ENCODE measurements at regions not wholly inside any gene's neighbourhood (a gene's known extent, or its start where the extent isn't known, plus 50 kb on each side); places are given as distances from the start of the nearest gene placed in this dataset.
"Not testable (repeated sequence)": the region's sequence is repeated elsewhere in the genome, so short reads cannot be mapped to it uniquely, and the experiment has no call there.

DNA sequence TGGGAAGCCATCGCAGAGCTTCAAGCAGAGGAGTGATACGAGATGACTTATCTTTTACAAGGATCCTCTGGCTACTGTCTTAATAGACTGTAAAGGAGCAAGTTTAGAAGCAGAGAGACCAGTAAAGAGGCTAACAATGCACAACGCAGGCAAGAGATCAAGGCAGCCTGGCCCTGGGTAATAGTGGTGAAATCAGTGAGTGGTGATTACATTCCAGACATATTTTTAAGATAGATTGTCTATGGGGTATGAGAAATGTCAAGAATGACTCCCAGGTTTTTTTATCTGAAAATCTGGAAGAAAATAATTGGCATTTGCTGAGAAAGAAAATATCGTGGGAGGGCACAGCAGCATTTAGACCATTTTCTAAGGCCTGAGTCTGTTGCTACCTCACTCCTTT is 213.6 kb upstream of the HTR1E start:
- Mint-ChIP-seq H3K4me1 (ENCODE audit: low read depth in 2 of 2) (no peaks in the 10 kb centered on the region), H3K27ac (no peak overlapping the region), H3K27me3 (no peaks in the 10 kb centered on the region), H3K9me3 (peaks cover 10 to 14% of the 10 kb centered on the region in 2 donors), H3K4me3 (no peak overlapping the region), H3K36me3 (ENCODE audit: insufficient read depth) (no peaks in the 10 kb centered on the region)
- DNase-seq: no peak
- ATAC-seq (replicated peaks): no peak

DNA sequence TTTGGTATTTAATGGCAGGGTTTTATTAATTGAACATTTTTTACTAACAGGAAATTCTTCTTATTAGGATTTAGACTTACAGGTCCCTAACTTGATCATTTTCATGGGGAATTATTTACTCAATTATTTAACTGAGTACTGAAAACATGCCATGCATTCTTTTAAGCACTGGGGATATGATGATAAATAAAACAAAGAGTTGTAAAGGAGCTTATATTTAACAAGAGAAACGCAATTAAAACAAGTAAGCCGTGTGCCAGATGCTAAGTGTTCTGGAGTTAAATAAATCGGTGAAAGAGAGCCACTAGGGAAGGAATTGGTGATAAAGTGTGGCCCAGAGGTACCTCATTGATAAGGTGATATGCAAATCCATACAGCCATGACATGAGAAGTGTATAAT is 214.2 kb upstream of the HTR1E start:
- Mint-ChIP-seq H3K27me3 (no peaks in the 10 kb centered on the region), H3K4me3 (no peak overlapping the region), H3K9me3 (peaks cover 8 to 14% of the 10 kb centered on the region in 2 donors), H3K27ac (no peak overlapping the region), H3K36me3 (ENCODE audit: insufficient read depth) (no peaks in the 10 kb centered on the region), H3K4me1 (ENCODE audit: low read depth in 2 of 2) (no peaks in the 10 kb centered on the region)
- no peak for DNase-seq
- no peak for ATAC-seq (replicated peaks)

DNA sequence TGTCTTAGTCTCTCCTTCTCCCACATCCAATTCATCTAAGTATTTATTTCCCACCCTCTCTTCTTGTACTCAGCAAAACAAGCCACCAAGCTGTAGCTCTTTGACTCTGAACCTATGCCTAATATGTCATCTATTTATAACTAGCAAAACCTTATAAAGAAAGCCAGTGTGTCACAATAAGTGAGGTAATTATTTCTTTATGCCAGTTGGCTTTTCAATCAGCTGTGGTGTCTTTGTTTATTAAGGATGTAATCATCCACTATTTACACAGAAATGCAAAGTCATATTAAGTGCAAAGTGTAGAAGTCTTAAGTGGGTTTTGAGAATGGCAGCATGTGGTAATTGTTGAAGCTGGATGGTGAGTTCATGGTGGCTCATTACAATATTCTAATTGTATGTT is 215.2 kb upstream of the HTR1E start:
- Mint-ChIP-seq H3K27me3 (no peaks in the 10 kb centered on the region), H3K27ac (no peak overlapping the region), H3K4me1 (ENCODE audit: low read depth in 2 of 2) (no peaks in the 10 kb centered on the region), H3K36me3 (ENCODE audit: insufficient read depth) (no peaks in the 10 kb centered on the region), H3K4me3 (no peak overlapping the region), H3K9me3 (peaks cover 8 to 14% of the 10 kb centered on the region in 2 donors)
- DNase-seq: no peak
- ATAC-seq (replicated peaks): no peak

DNA sequence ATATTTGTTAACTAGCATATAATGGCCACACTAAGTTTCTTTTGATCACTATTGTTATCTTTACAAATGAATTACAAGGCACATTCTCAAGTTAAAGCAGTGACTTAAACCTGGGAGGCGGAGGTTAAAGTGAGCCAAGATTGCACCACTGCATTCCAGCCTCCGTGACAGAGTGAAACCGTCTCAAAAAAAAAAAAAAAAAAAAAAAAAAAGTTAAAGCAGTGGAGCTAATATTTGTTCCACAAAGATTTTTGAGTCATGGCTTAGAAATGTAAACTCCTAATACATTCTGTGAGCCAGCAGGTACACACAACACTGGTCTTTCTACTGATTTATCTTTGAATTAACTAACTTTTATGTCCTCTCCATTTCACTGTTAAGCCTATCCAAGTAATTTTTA is 221.7 kb upstream of the HTR1E start:
- no peaks in the 10 kb centered on the region for H3K36me3 Mint-ChIP-seq (ENCODE audit: insufficient read depth)
- ATAC-seq (replicated peaks): no peak

DNA sequence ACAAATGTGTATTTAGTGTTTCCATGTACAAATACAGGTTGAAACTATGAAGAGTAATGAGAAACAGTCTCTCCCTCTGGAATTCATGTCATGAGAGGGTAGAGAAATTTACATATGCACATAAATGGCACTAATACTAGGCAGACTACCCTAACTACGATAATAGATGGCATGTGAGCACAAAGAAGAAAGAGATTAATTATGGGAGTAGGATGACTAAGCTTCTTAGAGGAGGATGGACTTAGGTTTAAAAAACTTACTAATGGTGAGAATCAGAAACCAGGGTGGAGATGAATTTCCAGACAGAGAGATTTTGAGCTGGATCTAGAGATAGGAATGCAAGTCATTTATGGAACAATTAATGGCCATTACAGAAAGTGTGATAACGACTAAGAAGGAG is 225.3 kb upstream of the HTR1E start:
- H3K4me3 Mint-ChIP-seq: no peak overlapping the region
- H3K36me3 Mint-ChIP-seq (ENCODE audit: insufficient read depth): no peaks in the 10 kb centered on the region
- no peaks in the 10 kb centered on the region for H3K27me3 Mint-ChIP-seq
- H3K4me1 Mint-ChIP-seq (ENCODE audit: low read depth in 2 of 2): no peaks in the 10 kb centered on the region
- ATAC-seq (replicated peaks): no peak
- no peak for DNase-seq
- peaks cover 4 to 18% of the 10 kb centered on the region in 2 donors for H3K9me3 Mint-ChIP-seq
- H3K27ac Mint-ChIP-seq: no peak overlapping the region

More for the DNA sequence above, 221.7 kb upstream of the HTR1E start:
- no peak for DNase-seq
- peaks cover 5 to 18% of the 10 kb centered on the region in 2 donors for H3K9me3 Mint-ChIP-seq
- H3K27me3 Mint-ChIP-seq: no peaks in the 10 kb centered on the region
- H3K27ac Mint-ChIP-seq: no peak overlapping the region
- no peaks in the 10 kb centered on the region for H3K4me1 Mint-ChIP-seq (ENCODE audit: low read depth in 2 of 2)
- no peak overlapping the region for H3K4me3 Mint-ChIP-seq

DNA sequence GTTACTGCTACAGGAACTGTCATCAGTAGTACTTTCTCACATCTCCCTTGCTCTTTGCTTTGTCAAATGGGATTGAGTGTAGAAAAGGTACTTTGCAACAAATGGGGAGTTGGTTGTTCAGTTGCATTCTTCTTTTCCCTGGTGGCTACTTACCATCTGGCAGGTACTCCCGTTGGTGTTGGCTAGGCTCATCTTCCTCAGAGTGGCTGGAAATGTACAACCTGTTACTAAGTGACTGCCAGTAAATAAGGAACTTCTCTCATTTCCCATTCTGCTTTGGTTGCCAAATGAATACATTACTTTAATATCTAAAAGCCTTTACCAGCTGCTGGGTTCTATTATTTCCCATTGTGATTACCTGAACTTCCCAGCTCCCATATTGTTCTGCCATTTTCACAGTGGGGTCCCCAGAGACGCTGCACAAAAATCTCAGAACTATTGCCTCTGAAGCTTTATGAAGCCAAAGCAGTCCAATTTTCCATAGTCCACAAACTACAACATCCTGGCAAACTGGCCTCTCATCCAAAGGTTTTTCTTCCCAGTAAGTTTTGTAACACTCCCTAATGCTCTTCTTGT is 229.7 kb upstream of the HTR1E start:
- no peak for ATAC-seq (replicated peaks)
- Mint-ChIP-seq H3K27ac (no peak overlapping the region), H3K4me3 (no peak overlapping the region), H3K9me3 (peaks cover 8 to 18% of the 10 kb centered on the region in 2 donors), H3K27me3 (no peaks in the 10 kb centered on the region), H3K36me3 (ENCODE audit: insufficient read depth) (no peaks in the 10 kb centered on the region), H3K4me1 (ENCODE audit: low read depth in 2 of 2) (no peaks in the 10 kb centered on the region)
- no peak for DNase-seq

DNA sequence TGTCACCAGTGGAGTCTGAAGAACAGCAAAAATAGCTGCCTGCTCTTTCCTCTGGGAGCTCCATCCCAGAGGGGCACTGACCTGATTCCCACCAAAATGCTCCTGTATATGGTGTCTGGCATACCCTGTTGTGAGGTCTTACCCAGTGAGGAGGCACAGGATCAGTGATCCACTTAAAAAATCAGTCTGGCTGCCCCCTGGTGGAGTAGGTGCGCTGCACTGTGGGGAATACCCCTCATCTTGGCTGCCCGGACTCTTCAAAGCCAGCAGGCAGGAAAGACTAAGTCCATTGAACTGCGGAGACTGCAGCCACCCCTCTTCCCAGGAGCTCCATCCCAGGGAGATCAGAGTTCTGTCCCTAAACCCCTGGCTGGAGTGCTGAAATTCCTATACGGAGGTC is 230.9 kb upstream of the HTR1E start:
- Mint-ChIP-seq H3K9me3 (peaks cover 8 to 18% of the 10 kb centered on the region in 2 donors), H3K4me1 (ENCODE audit: low read depth in 2 of 2) (no peaks in the 10 kb centered on the region), H3K4me3 (no peak overlapping the region)

DNA sequence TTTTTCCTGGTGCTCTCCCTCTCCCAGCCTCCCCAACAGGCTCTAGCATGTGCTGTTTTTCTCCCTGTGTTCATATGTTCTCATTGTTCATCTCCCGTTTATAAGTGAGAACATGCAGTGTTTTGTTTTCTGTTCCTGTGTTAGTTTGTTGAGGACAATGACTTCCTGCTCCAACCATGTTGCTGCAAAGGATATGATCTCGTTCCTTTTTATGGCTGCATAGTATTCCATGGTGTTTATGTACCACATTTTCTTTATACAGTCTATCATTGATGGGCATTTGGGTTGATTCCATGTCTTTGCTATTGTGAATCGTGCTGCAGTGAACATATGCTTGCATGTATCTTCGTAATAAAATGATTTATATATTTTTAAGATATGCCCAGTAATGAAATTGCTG is 236.1 kb upstream of the HTR1E start:
- H3K27ac Mint-ChIP-seq; H3K36me3 Mint-ChIP-seq (ENCODE audit: insufficient read depth); H3K4me3 Mint-ChIP-seq; H3K27me3 Mint-ChIP-seq; ATAC-seq (replicated peaks); DNase-seq; H3K4me1 Mint-ChIP-seq (ENCODE audit: low read depth in 2 of 2); H3K9me3 Mint-ChIP-seq: not testable (repeated sequence)

More for the DNA sequence above, 230.9 kb upstream of the HTR1E start:
- no peaks in the 10 kb centered on the region for H3K27me3 Mint-ChIP-seq
- no peak for DNase-seq
- H3K36me3 Mint-ChIP-seq (ENCODE audit: insufficient read depth): no peaks in the 10 kb centered on the region
- no peak overlapping the region for H3K27ac Mint-ChIP-seq
- ATAC-seq (replicated peaks): no peak

DNA sequence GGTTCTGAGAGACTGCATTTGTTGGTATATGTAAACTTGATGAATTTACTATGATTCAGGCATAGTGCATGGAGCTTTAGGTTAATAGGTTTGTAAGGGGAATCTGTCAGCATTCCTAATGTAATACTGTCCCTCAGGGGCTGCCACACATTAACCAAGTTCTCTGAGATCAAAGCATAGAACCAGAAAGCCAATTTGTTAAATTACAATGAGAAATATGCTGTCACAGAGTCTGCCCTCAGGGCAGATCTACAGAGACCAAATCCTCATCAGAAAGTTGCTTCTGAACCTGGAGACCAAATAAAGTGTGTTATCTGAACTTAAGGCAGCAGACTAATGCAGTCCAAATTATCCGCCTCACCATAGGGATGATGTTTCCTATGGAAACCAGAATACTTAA is 250.8 kb upstream of the HTR1E start:
- no peak overlapping the region for H3K27ac Mint-ChIP-seq
- H3K36me3 Mint-ChIP-seq (ENCODE audit: insufficient read depth): no peaks in the 10 kb centered on the region
- no peaks in the 10 kb centered on the region for H3K27me3 Mint-ChIP-seq
- ATAC-seq (replicated peaks): no peak
- no peak for DNase-seq
- peaks cover 12 to 17% of the 10 kb centered on the region in 2 donors for H3K9me3 Mint-ChIP-seq
- H3K4me3 Mint-ChIP-seq: no peak overlapping the region
- no peaks in the 10 kb centered on the region for H3K4me1 Mint-ChIP-seq (ENCODE audit: low read depth in 2 of 2)

DNA sequence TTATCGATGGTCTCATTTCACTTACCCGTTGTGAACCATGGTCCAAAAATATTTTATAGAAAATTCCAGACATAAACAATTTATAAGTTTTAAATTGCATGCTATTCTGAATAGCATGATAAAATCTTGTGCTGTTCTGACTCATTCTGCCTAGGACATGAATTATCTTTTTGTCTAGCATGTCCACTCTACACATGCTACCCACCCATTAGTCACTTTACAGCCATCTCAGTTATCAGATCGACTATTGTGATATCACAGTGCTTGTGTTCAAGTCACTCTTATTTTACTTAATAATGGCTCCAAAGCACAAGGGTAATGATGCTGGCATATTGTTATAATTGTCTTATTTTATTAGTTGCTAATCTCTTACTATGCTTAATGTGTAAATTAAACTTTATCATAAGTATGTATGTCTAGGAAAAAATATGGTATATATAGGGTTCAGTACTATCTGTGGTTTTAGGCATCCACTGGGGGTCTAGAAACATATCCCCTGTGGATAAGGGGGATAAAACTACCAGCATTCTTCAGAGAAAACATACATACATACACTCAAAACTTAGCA is 252.0 kb upstream of the HTR1E start:
- H3K27me3 Mint-ChIP-seq: no peaks in the 10 kb centered on the region

DNA sequence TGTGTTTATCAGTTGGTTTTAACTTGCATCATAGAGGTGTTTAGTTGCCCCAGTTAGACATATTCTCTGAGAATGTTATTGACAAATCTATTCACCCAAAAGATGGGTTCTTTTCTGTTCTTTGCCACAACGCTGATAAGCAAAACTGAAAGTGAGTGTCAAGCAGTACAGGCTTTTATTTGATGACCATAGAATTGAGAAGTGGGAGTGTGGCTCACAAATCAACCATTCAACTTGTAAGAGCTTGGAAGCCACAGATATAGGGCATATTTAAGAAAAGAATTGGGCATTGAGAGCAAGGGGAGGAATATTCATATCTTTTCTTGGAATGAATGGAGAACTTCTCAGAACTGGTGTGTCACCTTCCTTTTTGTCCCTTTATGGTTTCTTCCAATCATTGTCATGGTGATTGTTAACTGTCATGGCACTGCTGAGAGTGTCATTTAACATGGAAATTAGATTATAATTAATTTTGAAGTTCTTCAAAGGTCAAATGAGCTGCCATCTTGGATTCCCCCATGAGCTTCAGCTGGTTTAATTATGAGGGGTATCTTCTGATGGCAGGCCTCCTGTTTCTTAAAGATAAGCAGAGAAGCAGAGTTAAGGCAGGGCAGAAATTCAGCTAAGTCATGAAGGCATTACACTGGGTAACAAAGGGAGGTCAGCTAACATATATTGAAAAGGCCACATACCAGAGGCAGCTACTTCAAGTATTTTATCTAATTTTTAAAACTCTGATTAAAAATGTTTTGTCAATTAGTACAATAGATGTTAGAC is 254.0 kb upstream of the HTR1E start:
- Mint-ChIP-seq H3K27me3 (no peaks in the 10 kb centered on the region), H3K4me3 (no peak overlapping the region), H3K4me1 (ENCODE audit: low read depth in 2 of 2) (no peaks in the 10 kb centered on the region), H3K36me3 (ENCODE audit: insufficient read depth) (no peaks in the 10 kb centered on the region), H3K9me3 (peaks cover 10 to 17% of the 10 kb centered on the region in 2 donors), H3K27ac (no peak overlapping the region)
- no peak for DNase-seq
- no peak for ATAC-seq (replicated peaks)

More for the DNA sequence above, 252.0 kb upstream of the HTR1E start:
- DNase-seq: no peak
- Mint-ChIP-seq H3K4me3 (no peak overlapping the region), H3K4me1 (ENCODE audit: low read depth in 2 of 2) (no peaks in the 10 kb centered on the region), H3K36me3 (ENCODE audit: insufficient read depth) (no peaks in the 10 kb centered on the region), H3K9me3 (peaks cover 12 to 17% of the 10 kb centered on the region in 2 donors), H3K27ac (no peak overlapping the region)
- ATAC-seq (replicated peaks): no peak

DNA sequence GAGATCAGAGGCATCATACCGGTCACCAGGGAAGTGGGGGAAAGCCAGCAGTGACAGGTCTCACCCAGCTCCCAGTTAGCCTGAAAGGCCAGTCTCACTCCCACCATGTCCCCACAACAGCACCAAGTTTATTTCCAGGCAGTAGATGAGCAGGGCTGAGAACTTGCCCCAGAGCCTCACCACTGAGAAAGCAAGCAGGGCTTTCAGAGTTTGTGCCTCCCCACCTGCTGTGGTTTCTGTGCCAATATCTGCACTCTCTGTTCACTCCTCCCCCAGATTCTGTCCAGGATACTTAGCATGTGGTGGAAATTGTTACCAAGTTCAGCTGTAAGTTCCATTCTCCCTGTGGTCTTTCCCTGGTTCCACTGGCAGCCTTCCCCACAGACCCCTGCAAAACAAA is 255.0 kb upstream of the HTR1E start:
- DNase-seq: no peak
- ATAC-seq (replicated peaks): no peak
- H3K36me3 Mint-ChIP-seq (ENCODE audit: insufficient read depth): no peaks in the 10 kb centered on the region
- peaks cover 9 to 17% of the 10 kb centered on the region in 2 donors for H3K9me3 Mint-ChIP-seq
- H3K4me3 Mint-ChIP-seq: no peak overlapping the region
- H3K27me3 Mint-ChIP-seq: no peaks in the 10 kb centered on the region
- H3K4me1 Mint-ChIP-seq (ENCODE audit: low read depth in 2 of 2): no peaks in the 10 kb centered on the region
- no peak overlapping the region for H3K27ac Mint-ChIP-seq

DNA sequence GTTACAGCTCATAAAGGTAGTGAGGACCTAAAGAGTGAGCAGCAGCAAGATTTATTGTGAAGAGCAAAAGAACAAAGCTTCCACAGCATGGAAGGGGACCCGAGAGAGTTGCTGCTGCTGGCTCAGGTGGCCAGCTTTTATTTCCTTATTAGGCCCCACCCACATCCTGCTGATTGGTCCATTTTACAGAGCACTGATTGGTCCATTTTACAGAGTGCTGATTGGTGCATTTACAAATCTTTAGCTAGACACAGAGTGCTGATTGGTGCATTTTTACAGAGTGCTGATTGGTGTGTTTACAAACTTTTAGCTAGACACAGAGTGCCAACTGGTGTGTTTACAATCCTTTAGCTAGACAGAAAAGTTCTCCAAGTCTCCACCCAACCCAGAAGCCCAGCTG is 256.2 kb upstream of the HTR1E start:
- H3K27ac Mint-ChIP-seq; H3K4me3 Mint-ChIP-seq; DNase-seq; H3K4me1 Mint-ChIP-seq (ENCODE audit: low read depth in 2 of 2); H3K27me3 Mint-ChIP-seq; ATAC-seq (replicated peaks); H3K36me3 Mint-ChIP-seq (ENCODE audit: insufficient read depth): not testable (repeated sequence)
- H3K9me3 Mint-ChIP-seq: peaks cover 9 to 17% of the 10 kb centered on the region in 2 donors

DNA sequence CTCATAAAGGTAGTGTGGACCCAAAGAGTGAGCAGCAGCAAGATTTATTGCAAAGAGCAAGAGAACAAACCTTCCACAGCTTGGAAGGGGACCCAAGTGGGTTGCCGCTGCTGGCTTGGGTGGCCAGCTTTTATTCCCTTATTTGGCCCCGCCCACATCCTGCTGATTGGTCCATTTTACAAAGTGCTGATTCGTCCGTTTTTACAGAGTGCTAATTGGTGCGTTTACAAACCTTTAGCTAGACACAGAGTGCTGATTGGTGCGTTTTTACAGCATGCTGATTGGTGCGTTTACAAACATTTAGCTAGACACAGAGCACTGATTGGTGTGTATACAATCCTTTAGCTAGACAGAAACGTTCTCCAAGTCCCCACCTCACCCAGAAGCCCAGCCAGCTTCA is 265.2 kb upstream of the HTR1E start:
- not testable (repeated sequence) for DNase-seq; H3K36me3 Mint-ChIP-seq (ENCODE audit: insufficient read depth); ATAC-seq (replicated peaks); H3K27me3 Mint-ChIP-seq; H3K27ac Mint-ChIP-seq; H3K4me1 Mint-ChIP-seq (ENCODE audit: low read depth in 2 of 2); H3K4me3 Mint-ChIP-seq
- H3K9me3 Mint-ChIP-seq: peaks cover 10 to 27% of the 10 kb centered on the region in 2 donors
